22Rv1 (cell line): ENCODE measurements at regions not wholly inside any gene's neighbourhood (a gene's known extent, or its start where the extent isn't known, plus 50 kb on each side); places are given as distances from the start of the nearest gene placed in this dataset.

ENCODE experiments used
- H3K27ac ChIP-seq: fragments of 450-650 bp; 2 replicates; pipeline ENCODE4 v1.5.1; 2017
- CTCF ChIP-seq: fragments of 450-650 bp; IDR thresholded peaks from 2 replicates; pipeline ENCODE4 v1.5.1; 2017; ENCODE audit warnings: mild to moderate bottlenecking
- ZFX ChIP-seq: fragments of 450-650 bp; IDR thresholded peaks from 2 replicates; pipeline ENCODE4 v1.6.1; 2017; ENCODE audit warnings: antibody characterized with exemption, borderline replicate concordance

- no peak overlapping the region for H3K27ac ChIP-seq
- TF ChIP-seq CTCF (no peak), ZFX (no peak)
Measured at GRCh38 chr6:105797983-105798453, 288.1 kb upstream of the PRDM1 start.

DNA sequence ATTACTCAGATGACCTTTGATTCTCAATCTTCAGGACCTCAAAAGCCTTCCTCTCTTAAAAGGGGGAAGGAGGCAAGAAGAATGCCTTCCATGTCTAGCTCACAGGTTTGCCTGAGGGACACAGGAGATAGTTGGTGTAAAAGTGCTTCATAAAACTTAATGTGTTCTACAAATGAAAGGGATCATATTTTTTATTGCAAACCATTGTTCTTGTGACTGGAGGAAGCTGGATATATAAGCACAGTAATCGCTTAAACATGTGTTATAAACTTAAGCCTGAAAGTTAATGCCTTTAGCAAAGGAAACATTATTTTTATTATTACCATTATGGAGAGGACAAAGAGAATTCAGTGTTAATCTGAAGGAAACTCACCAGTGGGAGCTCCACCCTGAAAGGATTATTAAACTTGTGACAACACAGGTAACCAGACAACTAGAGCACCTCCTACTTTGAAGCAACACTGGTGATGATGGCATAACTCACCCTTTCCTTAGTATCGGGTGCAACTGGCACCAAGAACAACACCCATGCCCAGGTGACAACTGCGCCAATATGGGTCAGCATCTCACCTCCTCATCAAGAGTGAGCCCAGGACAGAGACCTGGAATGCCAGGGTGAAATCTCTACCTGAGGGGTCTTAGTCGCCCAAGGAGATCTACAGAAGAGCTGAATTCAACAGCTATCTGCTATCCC is 288.7 kb upstream of the PRDM1 start:
- TF ChIP-seq CTCF (no peak), ZFX (no peak)
- H3K27ac ChIP-seq = no peak overlapping the region

GRCh38 chr6:105795913-105796517 is 290.1 kb upstream of the PRDM1 start:
- H3K27ac ChIP-seq = no peak overlapping the region
- no peak for TF ChIP-seq ZFX
- no peak for TF ChIP-seq CTCF

- TF ChIP-seq ZFX (no peak), CTCF (no peak)
- no peak overlapping the region for H3K27ac ChIP-seq
Measured at GRCh38 chr6:105795366-105795765, 290.8 kb upstream of the PRDM1 start.

DNA sequence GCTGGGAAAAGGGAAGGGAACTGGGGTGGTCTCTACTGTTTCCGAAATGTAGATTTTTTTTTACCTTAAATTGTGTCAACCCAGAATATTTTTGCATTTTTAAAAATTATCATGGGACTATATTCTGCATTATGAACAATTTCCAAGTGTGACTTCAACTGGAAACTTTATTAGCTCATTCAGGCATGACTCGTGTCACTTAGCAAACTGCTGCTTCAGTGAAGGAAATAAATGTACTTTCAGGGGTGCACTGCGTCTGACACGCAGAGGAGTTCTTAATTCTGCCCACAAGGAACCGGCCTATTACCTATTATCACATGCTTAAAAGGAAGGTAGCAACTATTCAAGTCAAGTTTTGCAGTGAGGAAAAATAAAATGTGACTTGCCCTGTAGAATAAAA is 291.3 kb upstream of the PRDM1 start:
- H3K27ac ChIP-seq = no peak overlapping the region
- TF ChIP-seq ZFX (no peak), CTCF (no peak)

DNA sequence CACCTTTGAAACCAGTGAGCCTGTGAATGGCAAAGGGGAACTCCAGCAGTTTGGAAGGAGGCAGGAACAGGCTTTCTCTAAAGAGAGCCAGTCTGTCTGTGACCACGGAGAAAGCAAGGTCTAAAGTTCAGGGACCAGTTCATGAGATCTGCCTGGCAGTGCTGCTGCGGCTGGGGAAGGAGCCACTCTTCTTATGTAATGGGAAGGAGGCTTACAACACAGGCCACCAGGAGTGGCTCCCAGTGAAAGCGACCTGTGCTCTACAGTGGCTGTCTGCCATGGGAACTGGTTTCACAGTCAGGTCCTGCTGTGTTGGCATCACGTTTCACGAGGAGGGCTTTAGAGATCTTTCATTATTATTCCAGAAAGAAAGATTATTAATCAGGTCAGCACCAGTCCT is 291.9 kb upstream of the PRDM1 start:
- H3K27ac ChIP-seq = no peak overlapping the region
- no peak for TF ChIP-seq ZFX
- no peak for TF ChIP-seq CTCF

- no peak for TF ChIP-seq ZFX
- TF ChIP-seq CTCF = no peak
- no peak overlapping the region for H3K27ac ChIP-seq
Measured at GRCh38 chr6:105793130-105793529, 293.0 kb upstream of the PRDM1 start.
